HepG2 (cell line): ENCODE measurements at regions not wholly inside any gene's neighbourhood (a gene's known extent, or its start where the extent isn't known, plus 50 kb on each side); places are given as distances from the start of the nearest gene placed in this dataset.

Experiments used
- CEBPG ChIP-seq: IDR thresholded peaks from 2 replicates; pipeline ENCODE4 v1.6.1; 2016
- HMG20B ChIP-seq: conservative IDR thresholded peaks from 2 replicates; pipeline ENCODE4 v1.6.1; 2016; ENCODE audit warnings: missing genetic modification reagents, missing compliant biosample characterization
- KMT2A ChIP-seq: sonication (generic); formaldehyde crosslinking; IDR thresholded peaks from 2 replicates; pipeline ENCODE4 v1.4.0; 2020; ENCODE audit warnings: missing genetic modification reagents
- MIER2 ChIP-seq: IDR thresholded peaks from 2 replicates; pipeline ENCODE4 v1.6.1; 2016; ENCODE audit warnings: missing biosample characterization, missing genetic modification reagents
- NFE2L1 ChIP-seq: sonication (generic); formaldehyde crosslinking; IDR thresholded peaks from 2 replicates; pipeline ENCODE4 v1.4.0; 2020; ENCODE audit warnings: missing genetic modification reagents, mild to moderate bottlenecking, borderline replicate concordance
- PHF20 ChIP-seq: sonication (generic); formaldehyde crosslinking; IDR thresholded peaks from 2 replicates; pipeline ENCODE4 v1.5.0; 2020; ENCODE audit warnings: mild to moderate bottlenecking, missing genetic modification reagents
- POLR2G ChIP-seq: fragments of 200-400 bp; formaldehyde crosslinking; IDR thresholded peaks from 2 replicates; pipeline ENCODE4 v1.6.1; 2018; ENCODE audit warnings: mild to moderate bottlenecking, low read depth, low read length, moderate library complexity
- RAD51 ChIP-seq: fragments of 450-650 bp; IDR thresholded peaks from 2 replicates; pipeline ENCODE4 v1.6.1; 2016; ENCODE audit warnings: borderline replicate concordance
- SOX13 ChIP-seq, 3 experiments: fragments of 450-650 bp in 1 of 3; sonication (generic) in 1 of 3; formaldehyde crosslinking in 1 of 3; IDR thresholded peaks in 2 of 3; conservative IDR thresholded peaks in 1 of 3; 2 replicates each; pipeline versions ENCODE4 v1.5.0 to v1.6.1; 2016 to 2020; ENCODE audit warnings: antibody characterized with exemption in 1 of 3, mild to moderate bottlenecking in 1 of 3, missing compliant biosample characterization in 1 of 3, missing genetic modification reagents in 1 of 3, moderate library complexity in 1 of 3
- SOX5 ChIP-seq: IDR thresholded peaks from 2 replicates; pipeline ENCODE4 v1.6.1; 2016; ENCODE audit warnings: borderline replicate concordance
- TMF1 ChIP-seq: sonication (generic); formaldehyde crosslinking; IDR thresholded peaks from 2 replicates; pipeline ENCODE4 v1.8.1; 2022; ENCODE audit warnings: low read depth, missing genetic modification reagents
- ZNF24 ChIP-seq: fragments of 450-650 bp; IDR thresholded peaks from 2 replicates; pipeline ENCODE4 v1.6.1; 2017; ENCODE audit warnings: antibody characterized with exemption, mild to moderate bottlenecking
- ZNF615 ChIP-seq: sonication (generic); formaldehyde crosslinking; IDR thresholded peaks from 2 replicates; pipeline ENCODE4 v1.5.0; 2020; ENCODE audit warnings: mild to moderate bottlenecking, missing genetic modification reagents, borderline replicate concordance
- TF ChIP-seq, protein P1 (sequence below): sonication (generic); formaldehyde crosslinking; IDR thresholded peaks from 2 replicates; pipeline ENCODE4 v1.4.0; 2020; ENCODE audit warnings: missing genetic modification reagents, mild to moderate bottlenecking, borderline replicate concordance
- TF ChIP-seq, protein P2 (sequence below): IDR thresholded peaks from 2 replicates; pipeline ENCODE4 v1.6.1; 2016; ENCODE audit warnings: missing genetic modification reagents, missing compliant biosample characterization
- TF ChIP-seq, protein P3 (sequence below): sonication (generic); formaldehyde crosslinking; IDR thresholded peaks from 2 replicates; pipeline ENCODE4 v1.4.0; 2020; ENCODE audit warnings: missing genetic modification reagents
- TF ChIP-seq, protein P4 (sequence below): sonication (generic); formaldehyde crosslinking; IDR thresholded peaks from 2 replicates; pipeline ENCODE4 v1.4.0; 2020; ENCODE audit warnings: low read depth, missing genetic modification reagents
- TF ChIP-seq, protein P5 (sequence below): sonication (generic); formaldehyde crosslinking; IDR thresholded peaks from 2 replicates; pipeline ENCODE4 v1.5.1; 2020; ENCODE audit warnings: missing genetic modification reagents, mild to moderate bottlenecking, borderline replicate concordance
- TF ChIP-seq, protein P6 (sequence below): sonication (generic); formaldehyde crosslinking; IDR thresholded peaks from 2 replicates; pipeline ENCODE4 v1.5.1; 2020; ENCODE audit warnings: missing genetic modification reagents, mild to moderate bottlenecking, borderline replicate concordance

DNA sequence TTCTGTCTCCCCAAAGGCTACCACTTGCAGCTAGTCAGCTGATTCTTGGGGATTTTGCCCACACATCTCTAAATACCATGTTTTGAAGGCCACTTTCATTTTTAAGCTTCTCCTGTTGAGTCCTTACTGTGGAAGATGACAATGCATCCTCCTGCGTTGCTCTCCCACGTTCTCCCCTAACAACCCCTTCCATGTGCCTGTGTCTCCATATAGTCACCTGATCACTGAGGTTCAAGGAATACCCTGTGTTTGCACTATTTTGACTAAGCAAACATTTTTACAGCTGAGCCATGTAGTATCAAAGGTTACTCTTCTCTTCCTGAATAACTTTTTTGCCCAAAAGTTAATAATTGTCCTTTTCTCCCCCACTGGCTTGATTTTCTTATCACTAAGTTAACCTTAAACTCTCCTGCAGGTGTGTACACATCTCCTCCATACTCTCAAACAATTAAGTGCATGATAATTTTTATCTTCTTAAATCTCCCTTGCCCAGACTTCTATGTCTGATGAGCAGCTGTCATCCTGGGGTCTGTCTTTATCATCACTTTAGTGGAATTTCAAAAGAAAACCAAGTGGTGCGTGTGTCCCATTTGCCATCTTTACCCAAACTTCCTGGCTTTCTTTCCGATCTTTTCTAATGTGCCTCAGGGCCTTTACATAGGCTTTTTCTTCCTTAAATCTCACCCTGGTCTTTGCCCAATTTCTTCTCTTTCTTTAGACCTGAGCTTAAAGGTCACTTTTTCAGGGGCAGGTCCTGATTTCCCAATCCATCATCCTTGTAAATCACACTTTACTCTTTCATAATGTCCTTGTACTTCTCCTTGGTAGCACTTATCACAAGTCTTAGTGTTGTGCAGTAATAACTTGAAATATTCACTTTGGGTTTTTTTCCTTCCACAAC, 85.2 kb upstream of the SPATS2L start (continued):
- TF ChIP-seq, protein P1, sequence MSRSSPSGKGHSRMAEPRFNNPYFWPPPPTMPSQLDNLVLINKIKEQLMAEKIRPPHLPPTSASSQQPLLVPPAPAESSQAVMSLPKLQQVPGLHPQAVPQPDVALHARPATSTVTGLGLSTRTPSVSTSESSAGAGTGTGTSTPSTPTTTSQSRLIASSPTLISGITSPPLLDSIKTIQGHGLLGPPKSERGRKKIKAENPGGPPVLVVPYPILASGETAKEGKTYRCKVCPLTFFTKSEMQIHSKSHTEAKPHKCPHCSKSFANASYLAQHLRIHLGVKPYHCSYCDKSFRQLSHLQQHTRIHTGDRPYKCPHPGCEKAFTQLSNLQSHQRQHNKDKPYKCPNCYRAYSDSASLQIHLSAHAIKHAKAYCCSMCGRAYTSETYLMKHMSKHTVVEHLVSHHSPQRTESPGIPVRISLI (CRISPR knock-in tag), result peak; percentile 92
- TF ChIP-seq, protein P2, sequence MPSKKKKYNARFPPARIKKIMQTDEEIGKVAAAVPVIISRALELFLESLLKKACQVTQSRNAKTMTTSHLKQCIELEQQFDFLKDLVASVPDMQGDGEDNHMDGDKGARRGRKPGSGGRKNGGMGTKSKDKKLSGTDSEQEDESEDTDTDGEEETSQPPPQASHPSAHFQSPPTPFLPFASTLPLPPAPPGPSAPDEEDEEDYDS (CRISPR knock-in tag), result peak; percentile 85; the same call in 1 of the 2 replicates
- TF ChIP-seq, protein P3, sequence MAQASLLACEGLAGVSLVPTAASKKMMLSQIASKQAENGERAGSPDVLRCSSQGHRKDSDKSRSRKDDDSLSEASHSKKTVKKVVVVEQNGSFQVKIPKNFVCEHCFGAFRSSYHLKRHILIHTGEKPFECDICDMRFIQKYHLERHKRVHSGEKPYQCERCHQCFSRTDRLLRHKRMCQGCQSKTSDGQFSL (CRISPR knock-in tag), result peak; percentile 79; the same call in 1 of the 2 replicates
- TF ChIP-seq, protein P4, sequence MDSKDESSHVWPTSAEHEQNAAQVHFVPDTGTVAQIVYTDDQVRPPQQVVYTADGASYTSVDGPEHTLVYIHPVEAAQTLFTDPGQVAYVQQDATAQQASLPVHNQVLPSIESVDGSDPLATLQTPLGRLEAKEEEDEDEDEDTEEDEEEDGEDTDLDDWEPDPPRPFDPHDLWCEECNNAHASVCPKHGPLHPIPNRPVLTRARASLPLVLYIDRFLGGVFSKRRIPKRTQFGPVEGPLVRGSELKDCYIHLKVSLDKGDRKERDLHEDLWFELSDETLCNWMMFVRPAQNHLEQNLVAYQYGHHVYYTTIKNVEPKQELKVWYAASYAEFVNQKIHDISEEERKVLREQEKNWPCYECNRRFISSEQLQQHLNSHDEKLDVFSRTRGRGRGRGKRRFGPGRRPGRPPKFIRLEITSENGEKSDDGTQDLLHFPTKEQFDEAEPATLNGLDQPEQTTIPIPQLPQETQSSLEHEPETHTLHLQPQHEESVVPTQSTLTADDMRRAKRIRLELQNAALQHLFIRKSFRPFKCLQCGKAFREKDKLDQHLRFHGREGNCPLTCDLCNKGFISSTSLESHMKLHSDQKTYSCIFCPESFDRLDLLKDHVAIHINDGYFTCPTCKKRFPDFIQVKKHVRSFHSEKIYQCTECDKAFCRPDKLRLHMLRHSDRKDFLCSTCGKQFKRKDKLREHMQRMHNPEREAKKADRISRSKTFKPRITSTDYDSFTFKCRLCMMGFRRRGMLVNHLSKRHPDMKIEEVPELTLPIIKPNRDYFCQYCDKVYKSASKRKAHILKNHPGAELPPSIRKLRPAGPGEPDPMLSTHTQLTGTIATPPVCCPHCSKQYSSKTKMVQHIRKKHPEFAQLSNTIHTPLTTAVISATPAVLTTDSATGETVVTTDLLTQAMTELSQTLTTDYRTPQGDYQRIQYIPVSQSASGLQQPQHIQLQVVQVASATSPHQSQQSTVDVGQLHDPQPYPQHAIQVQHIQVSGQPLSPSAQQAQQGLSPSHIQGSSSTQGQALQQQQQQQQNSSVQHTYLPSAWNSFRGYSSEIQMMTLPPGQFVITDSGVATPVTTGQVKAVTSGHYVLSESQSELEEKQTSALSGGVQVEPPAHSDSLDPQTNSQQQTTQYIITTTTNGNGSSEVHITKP (CRISPR knock-in tag), result peak; percentile 75; the same call in 1 of the 2 replicates
- TF ChIP-seq SOX5, result peak; percentile 92
- no peak for TF ChIP-seq NFE2L1 (CRISPR knock-in tag)
- TF ChIP-seq HMG20B, result peak; percentile 97
- TF ChIP-seq SOX13 (IDR thresholded peaks at IDR 0.05), result peak; percentile 61
- TF ChIP-seq SOX13 (CRISPR knock-in tag; conservative IDR thresholded peaks at IDR 0.05 in 1 of 2, IDR thresholded peaks at IDR 0.05 in 1 of 2), result peak in 1 of 2 experiments; percentile 96; a peak in 2 of 4 replicates
- no peak for TF ChIP-seq PHF20
- peak; percentile 43; the same call in 1 of the 2 replicates for TF ChIP-seq MIER2 (CRISPR knock-in tag)
- TF ChIP-seq, protein P5, sequence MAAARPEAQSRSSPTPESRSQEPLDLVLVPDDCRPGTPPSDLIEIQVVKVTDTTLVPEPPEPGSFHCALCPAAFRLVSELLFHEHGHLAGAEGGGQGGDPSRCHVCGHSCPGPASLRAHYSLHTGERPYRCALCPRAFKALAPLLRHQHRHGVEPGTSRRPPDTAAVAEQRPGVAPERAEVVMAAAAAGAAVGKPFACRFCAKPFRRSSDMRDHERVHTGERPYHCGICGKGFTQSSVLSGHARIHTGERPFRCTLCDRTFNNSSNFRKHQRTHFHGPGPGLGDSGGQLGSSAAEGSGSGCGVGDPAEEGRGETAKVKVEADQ, result peak; percentile 73; the same call in 1 of the 2 replicates
- peak; percentile 72; the same call in 1 of the 2 replicates for TF ChIP-seq ZNF615 (CRISPR knock-in tag)
- TF ChIP-seq CEBPG, result peak; percentile 51; the same call in 1 of the 2 replicates
- TF ChIP-seq, protein P6, sequence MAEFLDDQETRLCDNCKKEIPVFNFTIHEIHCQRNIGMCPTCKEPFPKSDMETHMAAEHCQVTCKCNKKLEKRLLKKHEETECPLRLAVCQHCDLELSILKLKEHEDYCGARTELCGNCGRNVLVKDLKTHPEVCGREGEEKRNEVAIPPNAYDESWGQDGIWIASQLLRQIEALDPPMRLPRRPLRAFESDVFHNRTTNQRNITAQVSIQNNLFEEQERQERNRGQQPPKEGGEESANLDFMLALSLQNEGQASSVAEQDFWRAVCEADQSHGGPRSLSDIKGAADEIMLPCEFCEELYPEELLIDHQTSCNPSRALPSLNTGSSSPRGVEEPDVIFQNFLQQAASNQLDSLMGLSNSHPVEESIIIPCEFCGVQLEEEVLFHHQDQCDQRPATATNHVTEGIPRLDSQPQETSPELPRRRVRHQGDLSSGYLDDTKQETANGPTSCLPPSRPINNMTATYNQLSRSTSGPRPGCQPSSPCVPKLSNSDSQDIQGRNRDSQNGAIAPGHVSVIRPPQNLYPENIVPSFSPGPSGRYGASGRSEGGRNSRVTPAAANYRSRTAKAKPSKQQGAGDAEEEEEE (CRISPR knock-in tag), result 0 out of 2 replicates have a peak, but pooled peaks have one; percentile 42
- no peak for TF ChIP-seq ZNF24
- peak; percentile 76 for TF ChIP-seq RAD51
- TF ChIP-seq TMF1, result no peak
- TF ChIP-seq KMT2A (CRISPR knock-in tag), result peak; percentile 85; the same call in 1 of the 2 replicates
- TF ChIP-seq POLR2G, result peak; percentile 85
